GM23248 (cell line): ENCODE measurements at regions not wholly inside any gene's neighbourhood (a gene's known extent, or its start where the extent isn't known, plus 50 kb on each side); places are given as distances from the start of the nearest gene placed in this dataset.

Source experiments
- EZH2 ChIP-seq: fragments of 200-600 bp; sonication (generic); IDR thresholded peaks from 2 replicates; pipeline ENCODE4 v1.6.1; 2018; ENCODE audit warnings: antibody characterized with exemption, mild to moderate bottlenecking; ENCODE audit not compliant: insufficient read depth, poor library complexity, severe bottlenecking
- EZH2phosphoT487 ChIP-seq: fragments of 200-600 bp; sonication (generic); IDR thresholded peaks from 2 replicates; pipeline ENCODE4 v1.6.1; 2018; ENCODE audit warnings: antibody characterized with exemption, moderate library complexity, mild to moderate bottlenecking, low read depth; ENCODE audit not compliant: insufficient read depth

GRCh38 chr18:54052732-54053429, 171.6 kb downstream of the MBD2 start:
- TF ChIP-seq EZH2 = no peak
- no peak for TF ChIP-seq EZH2phosphoT487
